ENCODE measurements at regions not wholly inside any gene's neighbourhood (a gene's known extent, or its start where the extent isn't known, plus 50 kb on each side); places are given as distances from the start of the nearest gene placed in this dataset.

DNA sequence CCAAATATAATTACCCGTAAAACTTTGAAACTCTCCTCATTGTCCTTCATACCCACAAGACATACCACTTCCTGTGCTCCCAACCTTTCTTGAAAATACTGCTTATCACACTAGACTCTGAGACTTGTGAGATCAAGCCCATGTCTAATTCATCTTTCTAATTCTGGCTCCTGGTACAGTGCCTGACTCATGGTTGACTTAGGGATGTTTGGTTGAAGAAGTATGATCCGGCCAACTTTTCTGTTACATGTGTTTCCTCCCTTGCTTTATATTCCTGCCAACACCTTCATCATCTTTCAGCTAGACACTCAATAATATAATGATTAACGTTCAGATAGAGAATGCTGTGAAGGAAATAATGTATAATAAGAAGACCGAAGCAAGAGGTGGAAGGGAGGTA lies 58.2 kb downstream of the MEX3B start:
- TF ChIP-seq SOX15 (CRISPR knock-in tag; IDR thresholded peaks at IDR 0.05): no peak
- no peak for TF ChIP-seq NR2C2 (CRISPR knock-in tag; IDR thresholded peaks at IDR 0.05)
- TF ChIP-seq, protein P1, sequence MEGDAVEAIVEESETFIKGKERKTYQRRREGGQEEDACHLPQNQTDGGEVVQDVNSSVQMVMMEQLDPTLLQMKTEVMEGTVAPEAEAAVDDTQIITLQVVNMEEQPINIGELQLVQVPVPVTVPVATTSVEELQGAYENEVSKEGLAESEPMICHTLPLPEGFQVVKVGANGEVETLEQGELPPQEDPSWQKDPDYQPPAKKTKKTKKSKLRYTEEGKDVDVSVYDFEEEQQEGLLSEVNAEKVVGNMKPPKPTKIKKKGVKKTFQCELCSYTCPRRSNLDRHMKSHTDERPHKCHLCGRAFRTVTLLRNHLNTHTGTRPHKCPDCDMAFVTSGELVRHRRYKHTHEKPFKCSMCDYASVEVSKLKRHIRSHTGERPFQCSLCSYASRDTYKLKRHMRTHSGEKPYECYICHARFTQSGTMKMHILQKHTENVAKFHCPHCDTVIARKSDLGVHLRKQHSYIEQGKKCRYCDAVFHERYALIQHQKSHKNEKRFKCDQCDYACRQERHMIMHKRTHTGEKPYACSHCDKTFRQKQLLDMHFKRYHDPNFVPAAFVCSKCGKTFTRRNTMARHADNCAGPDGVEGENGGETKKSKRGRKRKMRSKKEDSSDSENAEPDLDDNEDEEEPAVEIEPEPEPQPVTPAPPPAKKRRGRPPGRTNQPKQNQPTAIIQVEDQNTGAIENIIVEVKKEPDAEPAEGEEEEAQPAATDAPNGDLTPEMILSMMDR (IDR thresholded peaks at IDR 0.05): no peak
- TF ChIP-seq, protein P2, sequence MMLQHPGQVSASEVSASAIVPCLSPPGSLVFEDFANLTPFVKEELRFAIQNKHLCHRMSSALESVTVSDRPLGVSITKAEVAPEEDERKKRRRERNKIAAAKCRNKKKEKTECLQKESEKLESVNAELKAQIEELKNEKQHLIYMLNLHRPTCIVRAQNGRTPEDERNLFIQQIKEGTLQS (CRISPR knock-in tag; conservative IDR thresholded peaks at IDR 0.05): no peak
